GM18951 (cell line): ENCODE measurements at regions not wholly inside any gene's neighbourhood (a gene's known extent, or its start where the extent isn't known, plus 50 kb on each side); places are given as distances from the start of the nearest gene placed in this dataset.

Source experiments
- POLR2A ChIP-seq: IDR thresholded peaks from 4 replicates; pipeline ENCODE4 v1.6.1; 2011; ENCODE audit warnings: mild to moderate bottlenecking; ENCODE audit not compliant: insufficient read length, insufficient read depth; ENCODE audit errors: extremely low read depth
- in situ Hi-C: fragments of 300-500 bp; cut with MboI; formaldehyde crosslinking; loops from one replicate; pipeline ENCODE4 v1.12.0; 2022; ENCODE audit warnings: low sequenced_read_pairs, mixed read lengths, inconsistent platforms; ENCODE audit not compliant: unreplicated experiment

DNA sequence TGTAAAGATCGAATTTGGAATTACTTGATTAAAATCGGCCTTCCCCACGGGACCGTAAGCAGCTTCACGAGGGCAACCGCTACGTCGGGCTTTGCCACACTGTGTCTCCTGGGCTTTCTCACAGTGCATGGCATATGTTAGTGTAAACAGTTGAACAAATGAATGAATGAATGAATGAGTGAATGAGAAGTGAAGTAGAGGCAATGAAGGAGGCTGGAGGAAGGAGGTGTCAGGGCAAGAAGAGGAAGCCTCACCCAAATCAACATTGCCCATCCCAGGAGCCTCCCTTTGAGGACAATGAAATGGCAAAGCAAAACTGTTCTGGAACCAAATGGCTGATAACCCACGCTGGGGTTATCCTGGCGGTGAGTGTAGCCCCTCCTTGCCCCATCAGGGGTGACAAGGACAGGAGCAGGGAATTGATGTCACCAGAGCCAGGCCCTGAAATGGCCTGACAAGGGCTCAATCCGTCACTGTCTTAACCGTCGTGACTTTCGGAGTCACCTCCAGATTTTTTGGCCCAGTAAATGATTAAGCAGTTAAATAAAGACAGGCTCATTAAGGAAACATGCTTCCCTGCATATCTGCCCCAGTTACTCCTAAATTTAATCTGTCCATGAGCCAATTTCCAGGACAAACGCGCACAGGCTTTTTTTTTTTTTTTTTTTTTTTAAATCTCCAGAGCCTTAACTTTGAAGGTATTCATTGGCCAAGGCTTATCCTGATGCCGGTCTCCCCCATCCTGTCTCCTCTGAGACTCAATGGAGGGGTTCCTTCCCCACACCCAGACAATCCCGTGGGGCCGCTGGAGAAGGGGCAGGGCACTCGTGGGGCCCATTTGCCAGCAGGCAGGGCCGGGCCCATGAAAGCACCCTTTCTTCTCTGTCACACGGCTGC lies 88.4 kb upstream of the BOD1 start:
- TF ChIP-seq POLR2A = no peak
- in situ Hi-C loops = no loop called here

DNA sequence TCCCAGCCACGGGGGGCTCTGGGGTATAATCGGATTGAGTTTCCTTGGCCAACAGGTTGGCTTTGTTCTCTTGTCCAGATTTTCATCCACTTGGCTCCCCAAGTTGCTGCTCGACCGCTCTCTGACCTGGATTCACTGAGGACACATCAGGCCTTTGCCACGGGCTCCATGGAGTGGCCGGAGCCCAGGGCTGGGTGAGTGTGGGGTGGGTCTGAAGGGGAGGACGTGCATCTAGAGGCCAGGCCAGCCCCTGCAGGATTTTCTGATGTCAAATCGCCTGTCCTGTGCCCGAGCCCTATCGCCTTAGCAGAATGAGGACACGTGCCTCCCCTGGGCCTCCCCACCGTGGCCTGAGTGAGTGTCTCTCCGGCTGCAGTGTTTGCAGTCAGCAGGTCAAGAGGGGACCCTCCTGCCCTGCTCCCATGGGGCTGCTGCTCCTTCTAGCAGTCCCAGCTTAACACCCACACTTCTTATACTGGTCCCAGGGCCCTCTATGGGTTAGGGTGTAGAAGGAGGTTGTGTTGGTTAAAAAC lies 89.1 kb upstream of the BOD1 start:
- TF ChIP-seq POLR2A = no peak

DNA sequence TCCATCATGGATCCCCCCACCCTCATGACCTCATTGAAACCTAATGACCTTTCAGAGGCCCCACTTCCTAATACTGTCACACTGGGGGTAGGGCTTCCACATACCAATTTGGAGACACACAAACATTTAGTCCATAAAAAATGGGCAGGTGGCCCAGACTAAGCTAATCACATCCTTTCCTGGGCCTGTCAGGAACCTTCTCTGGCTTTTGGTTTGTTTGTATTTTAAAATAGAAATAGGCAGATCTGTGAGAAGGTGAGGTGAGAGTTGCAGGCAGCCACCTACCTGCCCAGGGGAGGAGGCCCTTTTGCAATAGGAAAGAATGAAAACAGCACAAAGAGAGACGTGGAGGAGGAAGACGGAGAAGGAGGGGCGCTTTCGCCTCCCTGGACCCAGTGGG lies 90.2 kb upstream of the BOD1 start:
- TF ChIP-seq POLR2A = no peak
- in situ Hi-C loops = no loop called here

More for the DNA sequence above, 89.1 kb upstream of the BOD1 start:
- in situ Hi-C loops = no loop called here

DNA sequence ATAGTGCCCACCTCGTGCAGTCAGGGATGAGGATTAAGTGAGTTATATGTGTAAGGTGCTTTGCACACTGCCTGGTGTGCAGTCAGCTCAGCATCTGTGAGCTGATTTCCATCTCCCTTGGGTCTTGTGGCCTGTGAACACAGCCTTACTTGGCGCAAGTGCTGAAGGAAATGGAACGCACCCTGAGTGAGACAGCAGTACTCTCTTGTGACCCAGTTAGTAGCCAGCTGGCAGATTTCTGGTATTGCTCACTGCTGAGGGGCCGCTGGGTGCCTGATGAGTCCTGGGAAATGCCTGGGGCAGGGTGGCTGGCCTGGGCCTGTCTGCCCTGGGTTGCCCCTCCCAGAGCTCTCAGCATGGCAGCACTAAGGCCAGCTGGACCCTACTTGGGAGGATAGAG lies 90.9 kb upstream of the BOD1 start:
- in situ Hi-C loops = no loop called here
- TF ChIP-seq POLR2A = no peak

DNA sequence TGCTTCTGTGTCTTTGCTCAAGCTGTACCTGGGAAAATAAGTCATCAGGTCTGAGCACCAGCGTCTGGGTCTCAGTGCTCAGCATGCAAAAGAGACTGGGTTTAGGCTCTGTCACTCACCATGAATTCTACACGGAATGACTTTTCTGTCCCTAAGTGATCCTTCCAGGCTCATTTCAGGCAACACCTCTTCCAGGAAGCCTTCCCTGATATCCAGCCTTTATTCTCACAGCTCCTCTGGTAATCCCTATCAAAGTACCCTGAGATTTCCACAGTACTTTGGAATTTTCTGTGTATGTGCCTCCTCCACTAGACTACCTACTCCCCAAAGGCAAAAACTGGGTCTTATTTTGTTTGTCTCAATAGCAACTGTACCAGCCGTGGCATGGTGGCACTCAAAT lies 92.7 kb upstream of the BOD1 start:
- TF ChIP-seq POLR2A = no peak
- in situ Hi-C loops = no loop called here

DNA sequence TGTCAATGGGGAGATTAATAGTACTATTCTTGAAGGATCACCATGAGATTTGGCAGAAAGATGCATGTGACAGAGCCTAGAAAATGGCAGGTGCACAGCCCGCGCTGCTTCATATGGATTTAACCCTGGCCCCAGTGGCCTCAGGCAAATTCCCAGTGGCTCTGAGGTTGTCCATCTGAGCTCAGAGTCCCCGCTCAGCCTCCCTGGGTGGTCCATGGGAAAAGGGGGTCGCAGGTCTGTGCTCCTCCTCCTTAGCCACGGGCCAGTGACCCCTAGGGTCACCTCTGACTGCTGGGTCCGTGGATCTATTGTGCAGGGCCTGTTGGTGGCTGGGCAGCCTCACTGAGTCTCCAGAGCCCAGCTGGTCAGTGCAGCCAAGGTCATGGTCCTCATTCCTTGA lies 93.3 kb upstream of the BOD1 start:
- in situ Hi-C loops = no loop called here

DNA sequence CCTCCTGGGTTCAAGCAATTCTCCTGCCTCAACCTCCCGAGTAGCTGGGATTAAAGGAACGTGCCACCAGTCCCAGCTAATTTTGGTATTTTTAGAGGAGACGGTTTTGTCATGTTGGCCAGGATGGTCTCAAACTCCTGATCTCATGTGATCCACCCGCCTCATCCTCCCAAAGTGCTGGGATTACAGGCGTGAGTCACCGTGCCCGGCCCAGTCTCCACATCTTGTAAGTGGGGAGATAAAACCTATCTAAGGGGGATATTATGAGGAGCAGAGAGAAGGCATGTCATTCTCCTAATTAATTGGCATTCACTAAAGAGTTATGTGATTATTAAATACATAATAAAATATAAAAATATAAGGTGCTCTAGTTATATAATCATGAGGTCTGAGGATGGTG lies 94.1 kb upstream of the BOD1 start:
- no peak for TF ChIP-seq POLR2A
- in situ Hi-C loops = no loop called here

More for the DNA sequence above, 93.3 kb upstream of the BOD1 start:
- TF ChIP-seq POLR2A = no peak

DNA sequence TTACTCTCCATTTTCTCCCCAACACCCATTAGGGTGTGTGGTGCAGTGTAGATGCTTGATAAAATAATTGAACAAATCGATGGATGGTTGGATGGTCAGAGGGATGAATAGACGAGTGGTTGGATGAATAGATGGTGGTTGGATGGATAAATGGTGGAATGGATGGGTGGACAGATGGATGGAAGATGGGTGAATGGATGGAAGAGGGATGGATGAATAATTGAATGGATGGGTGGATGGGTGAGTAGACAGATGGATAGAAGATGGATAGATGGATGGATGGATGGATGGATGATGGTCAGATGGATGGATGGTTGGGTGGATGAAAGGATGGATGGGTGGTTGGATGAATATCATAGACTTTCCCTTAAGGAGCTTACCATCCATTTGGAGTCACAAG lies 95.0 kb upstream of the BOD1 start:
- TF ChIP-seq POLR2A = no peak
- in situ Hi-C loops = no loop called here

DNA sequence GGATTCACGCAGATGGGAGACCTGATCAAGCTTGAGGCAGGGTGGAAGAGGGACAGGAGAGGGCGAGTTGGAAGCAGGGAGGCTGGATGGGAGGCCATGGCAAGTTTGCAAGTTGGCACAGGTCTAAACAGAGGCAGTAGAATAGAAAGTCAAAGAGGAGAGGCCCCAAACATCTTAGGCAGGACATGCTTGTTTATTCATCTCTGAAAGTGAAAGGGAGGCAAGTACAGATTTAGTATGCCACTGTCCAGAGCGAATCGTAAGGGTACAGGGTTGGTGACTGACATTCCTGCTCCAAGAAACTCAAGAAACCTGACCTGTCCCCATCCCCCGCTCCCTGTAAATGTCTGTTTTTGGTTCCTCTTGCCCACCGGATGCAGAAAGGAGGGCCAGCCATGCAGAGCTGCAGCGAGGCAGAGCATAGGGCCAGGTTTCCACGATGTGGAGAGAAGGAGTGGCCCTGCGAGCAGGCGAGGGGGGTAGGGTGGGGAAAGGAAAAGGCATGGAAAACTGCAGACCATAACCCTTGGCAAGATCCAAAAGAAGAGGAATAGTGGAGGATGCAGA lies 96.2 kb upstream of the BOD1 start:
- in situ Hi-C loops = no loop called here

DNA sequence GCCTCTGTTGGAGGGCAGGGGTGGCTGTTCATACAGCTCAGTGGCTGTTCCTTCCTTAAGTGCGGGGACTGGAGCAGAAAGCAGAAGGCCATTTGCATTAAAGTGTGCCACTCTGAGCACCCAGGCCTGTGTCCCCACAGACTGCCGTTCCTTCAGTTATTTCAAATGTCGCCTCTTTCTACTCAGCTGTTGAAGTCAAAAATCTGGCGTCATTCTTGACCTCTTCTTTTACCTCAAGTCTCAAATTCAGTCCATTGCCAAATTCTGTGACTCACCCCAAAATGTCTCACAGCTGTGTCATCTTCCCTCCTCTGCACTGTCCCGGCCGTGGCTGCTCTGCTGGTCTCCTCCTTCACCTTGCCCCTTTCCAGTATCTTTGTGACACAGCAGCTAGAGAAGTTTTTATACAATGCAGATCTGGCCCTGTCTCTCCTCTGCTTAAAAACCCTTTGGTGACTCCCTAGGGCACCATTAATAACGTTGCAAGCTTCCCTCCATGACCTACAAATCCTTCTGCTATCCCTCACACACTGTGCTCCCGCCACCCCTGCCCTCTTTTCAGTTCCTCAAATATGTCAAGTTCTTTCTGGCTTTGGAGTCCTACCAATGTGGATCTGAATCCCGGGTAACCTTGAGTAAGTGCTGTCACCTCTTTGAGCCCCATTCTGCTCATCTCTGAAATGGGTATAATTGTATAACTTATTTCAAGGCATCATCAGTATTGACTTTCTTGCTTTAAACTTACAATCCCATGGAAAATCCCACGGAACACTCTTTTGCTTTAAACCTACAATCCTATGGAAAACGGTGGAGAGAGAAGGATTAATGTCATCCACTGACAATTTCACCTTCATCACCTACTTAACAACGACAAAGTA lies 98.3 kb upstream of the BOD1 start:
- in situ Hi-C loops = no loop called here
- no peak for TF ChIP-seq POLR2A

More for the DNA sequence above, 96.2 kb upstream of the BOD1 start:
- TF ChIP-seq POLR2A = no peak

DNA sequence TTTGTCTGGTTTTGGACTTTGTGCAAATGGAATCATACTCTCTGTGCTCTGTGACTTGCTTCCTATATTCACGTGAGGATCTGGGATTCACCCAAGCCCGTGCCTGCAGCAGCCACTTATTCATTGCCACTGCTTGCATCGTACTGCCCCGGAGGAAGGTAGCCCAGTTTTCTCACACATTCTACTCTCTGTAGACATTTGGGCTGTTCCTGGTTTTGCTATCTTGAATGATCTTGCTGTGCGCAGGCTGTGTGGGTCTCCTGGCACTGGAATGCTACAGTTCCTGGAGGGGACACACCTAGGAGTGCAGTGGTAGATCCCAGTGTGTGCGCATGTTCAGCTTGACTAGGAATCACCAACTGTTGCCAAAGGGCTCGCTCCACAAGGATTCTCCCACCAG lies 99.2 kb upstream of the BOD1 start:
- no peak for TF ChIP-seq POLR2A
- in situ Hi-C loops = no loop called here

DNA sequence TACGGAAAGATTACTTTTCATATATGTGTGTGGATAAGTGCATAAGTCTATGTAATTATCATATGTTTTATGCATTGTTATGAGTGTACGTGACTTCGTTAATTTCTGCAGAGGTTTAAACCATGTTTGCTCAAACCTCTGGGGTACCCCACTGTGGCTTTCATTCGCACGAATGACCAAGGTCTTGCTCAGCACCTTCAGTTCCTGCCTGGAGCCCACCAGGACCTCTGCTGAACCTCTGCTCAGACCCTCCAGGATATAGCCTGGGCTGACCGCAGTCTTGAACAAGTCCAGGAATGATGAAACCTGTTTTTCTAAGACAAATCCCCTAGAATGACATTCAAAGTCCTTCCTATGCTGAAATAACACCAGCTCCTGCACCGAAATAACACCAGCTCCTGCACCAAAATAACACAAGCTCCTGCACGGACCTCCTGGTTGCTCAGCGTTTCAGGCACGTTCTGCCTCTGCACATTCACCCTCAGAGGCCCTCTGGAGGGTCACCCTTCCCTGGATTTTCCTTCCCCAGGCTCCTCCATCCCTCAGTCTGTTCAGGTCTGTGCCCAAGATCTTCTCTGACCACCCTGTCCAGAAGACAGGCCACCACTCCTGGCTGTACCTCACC lies 99.7 kb upstream of the BOD1 start:
- in situ Hi-C loops = no loop called here

DNA sequence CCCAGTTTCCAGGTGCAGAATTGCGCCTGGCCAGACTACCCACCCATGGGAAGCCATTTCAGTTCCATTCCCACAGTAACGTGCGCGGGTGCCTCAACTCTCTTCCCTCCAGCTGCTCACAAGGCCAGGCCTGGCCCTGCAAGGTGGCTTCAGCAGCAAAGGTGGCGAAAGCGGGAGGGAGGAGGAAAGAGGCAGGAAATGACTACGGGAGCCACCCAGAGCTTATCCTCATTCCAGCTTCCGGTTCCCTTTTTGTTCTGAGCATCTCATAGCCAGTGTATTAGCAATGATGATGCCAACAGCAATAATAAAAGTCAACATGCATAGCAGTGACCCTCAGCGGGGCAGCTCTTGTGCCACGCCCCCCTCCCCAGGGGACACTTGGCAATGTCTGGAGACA lies 101.5 kb upstream of the BOD1 start:
- TF ChIP-seq POLR2A = no peak
- in situ Hi-C loops = no loop called here

More for the DNA sequence above, 99.7 kb upstream of the BOD1 start:
- no peak for TF ChIP-seq POLR2A
